Mesenchymal stem cell (in vitro differentiated cells and primary cell): ENCODE measurements at regions not wholly inside any gene's neighbourhood (a gene's known extent, or its start where the extent isn't known, plus 50 kb on each side); places are given as distances from the start of the nearest gene placed in this dataset.

Experiments used
- DNase-seq: peaks from one replicate; pipeline ENCODE4 v3.0.0-alpha.2; 2013
- H2AFZ ChIP-seq: one replicate; pipeline ENCODE4 v1.6.1; 2013; ENCODE audit warnings: low read depth, mild to moderate bottlenecking, control low read depth, inconsistent platforms, low read length, moderate library complexity
- H2AK5ac ChIP-seq: 2 replicates; pipeline ENCODE4 v1.6.1; 2013; ENCODE audit warnings: low read length, moderate library complexity, mild to moderate bottlenecking, inconsistent platforms; ENCODE audit not compliant: severe bottlenecking
- H2BK120ac ChIP-seq: one replicate; pipeline ENCODE4 v1.6.1; 2013; ENCODE audit warnings: low read depth, mild to moderate bottlenecking, inconsistent platforms, low read length, moderate library complexity
- H2BK12ac ChIP-seq, 2 experiments: one replicate each; pipeline ENCODE4 v1.6.1; 2013; ENCODE audit warnings: inconsistent platforms in 2 of 2, low read length in 2 of 2, mild to moderate bottlenecking in 2 of 2, moderate library complexity in 2 of 2, control low read depth in 1 of 2
- H2BK15ac ChIP-seq: one replicate; pipeline ENCODE4 v1.6.1; 2013; ENCODE audit warnings: mild to moderate bottlenecking, low read depth, inconsistent platforms; ENCODE audit not compliant: poor library complexity, severe bottlenecking
- H2BK5ac ChIP-seq: 2 replicates; pipeline ENCODE4 v1.6.1; 2013; ENCODE audit warnings: low read depth, mild to moderate bottlenecking, low read length, control low read depth, inconsistent platforms; ENCODE audit not compliant: poor library complexity, severe bottlenecking
- H3K14ac ChIP-seq, 2 experiments: one replicate each; pipeline ENCODE4 v1.6.1; 2013; ENCODE audit warnings: inconsistent platforms in 2 of 2, low read length in 2 of 2, control low read depth in 1 of 2, mild to moderate bottlenecking in 1 of 2, moderate library complexity in 1 of 2
- H3K18ac ChIP-seq, 2 experiments: one replicate each; pipeline ENCODE4 v1.6.1; 2013; ENCODE audit warnings: inconsistent platforms in 2 of 2, low read length in 2 of 2, control low read depth in 1 of 2, low read depth in 1 of 2, mild to moderate bottlenecking in 1 of 2
- H3K23ac ChIP-seq, 2 experiments: one replicate each; pipeline ENCODE4 v1.6.1; 2013; ENCODE audit warnings: inconsistent platforms in 2 of 2, low read length in 2 of 2, mild to moderate bottlenecking in 2 of 2, moderate library complexity in 2 of 2, control low read depth in 1 of 2
- H3K27ac ChIP-seq: 2 replicates; pipeline ENCODE4 v1.5.1; 2013; ENCODE audit warnings: mild to moderate bottlenecking, moderate library complexity, low read length, control low read depth, inconsistent platforms; ENCODE audit not compliant: poor library complexity, severe bottlenecking
- H3K27me3 ChIP-seq, 2 experiments: 2 replicates each; pipeline versions ENCODE4 v1.6.1 to v1.7.0; 2013; ENCODE audit warnings: low read length in 2 of 2, mild to moderate bottlenecking in 2 of 2, moderate library complexity in 2 of 2, control low read depth in 1 of 2, inconsistent platforms in 1 of 2; ENCODE audit not compliant: control insufficient read depth in 1 of 2, insufficient read depth in 1 of 2
- H3K36me3 ChIP-seq, 2 experiments: 2 replicates each; pipeline versions ENCODE4 v1.6.1 to v1.7.0; 2013; ENCODE audit warnings: low read length in 2 of 2, control low read depth in 1 of 2, inconsistent platforms in 1 of 2, low read depth in 1 of 2, mild to moderate bottlenecking in 1 of 2; ENCODE audit not compliant: insufficient read depth in 2 of 2, control insufficient read depth in 1 of 2
- H3K4ac ChIP-seq, 2 experiments: one replicate each; pipeline ENCODE4 v1.6.1; 2013; ENCODE audit warnings: inconsistent platforms in 2 of 2, low read length in 2 of 2, mild to moderate bottlenecking in 2 of 2, moderate library complexity in 2 of 2, control low read depth in 1 of 2, low read depth in 1 of 2
- H3K4me1 ChIP-seq: 2 replicates; pipeline ENCODE4 v1.6.1; 2013; ENCODE audit warnings: low read depth, low read length, control low read depth; ENCODE audit not compliant: control insufficient read depth, insufficient read depth
- H3K4me2 ChIP-seq: 2 replicates; pipeline ENCODE4 v1.6.1; 2013; ENCODE audit warnings: low read length, mild to moderate bottlenecking, inconsistent platforms; ENCODE audit not compliant: poor library complexity, severe bottlenecking
- H3K4me3 ChIP-seq, 2 experiments: 2 replicates each; pipeline versions ENCODE4 v1.5.1 to v1.7.0; 2013; ENCODE audit warnings: low read length in 2 of 2, mild to moderate bottlenecking in 2 of 2, control low read depth in 1 of 2, low read depth in 1 of 2; ENCODE audit not compliant: insufficient read depth in 1 of 2
- H3K79me1 ChIP-seq: replicated peaks from 2 replicates; pipeline ENCODE4 v1.6.1; 2013; ENCODE audit warnings: mild to moderate bottlenecking, control low read depth, low read length, inconsistent platforms; ENCODE audit not compliant: poor library complexity, severe bottlenecking
- H3K9ac ChIP-seq: 2 replicates; pipeline ENCODE4 v1.7.0; 2013; ENCODE audit warnings: mild to moderate bottlenecking, low read length, moderate library complexity
- H3K9me3 ChIP-seq: 2 replicates; pipeline ENCODE4 v1.7.0; 2013; ENCODE audit warnings: mild to moderate bottlenecking, low read length; ENCODE audit not compliant: control insufficient read depth
- H4K8ac ChIP-seq: one replicate; pipeline ENCODE4 v1.6.1; 2013; ENCODE audit warnings: inconsistent platforms, mild to moderate bottlenecking, low read length, moderate library complexity
- H4K91ac ChIP-seq: one replicate; pipeline ENCODE4 v1.6.1; 2013; ENCODE audit warnings: mild to moderate bottlenecking, low read length, inconsistent platforms
- WGBS: methylation state at CpG from one replicate; pipeline ENCODE4 v1.1.7; 2013; ENCODE audit warnings: mixed read lengths; 5-methylcytosine and 5-hydroxymethylcytosine counted together

GRCh38 chr13:34421347-34421719, 520.7 kb upstream of the NBEA start:
- H2BK5ac ChIP-seq = no peak overlapping the region
- H3K14ac ChIP-seq = no peak overlapping the region
- no peak overlapping the region for H2BK120ac ChIP-seq
- H3K4me2 ChIP-seq = no peak overlapping the region
- H3K27ac ChIP-seq = no peak overlapping the region
- no peak overlapping the region for H3K9ac ChIP-seq
- no peak overlapping the region for H2AFZ ChIP-seq
- no peaks in the 10 kb centered on the region for H3K27me3 ChIP-seq
- no peak overlapping the region for H3K18ac ChIP-seq
- H3K36me3 ChIP-seq = no peaks in the 10 kb centered on the region
- DNase-seq = no peak
- H3K9me3 ChIP-seq = no peaks in the 10 kb centered on the region
- no peak overlapping the region for H3K4me3 ChIP-seq
- no peak overlapping the region for H2BK15ac ChIP-seq
- no peak overlapping the region for H3K23ac ChIP-seq
- no peak overlapping the region for H4K91ac ChIP-seq
- no peaks in the 10 kb centered on the region for H3K4me1 ChIP-seq
- H2BK12ac ChIP-seq = no peak overlapping the region
- H3K4ac ChIP-seq = no peak overlapping the region
- no peak overlapping the region for H2AK5ac ChIP-seq
- H4K8ac ChIP-seq = no peak overlapping the region
- no peaks in the 10 kb centered on the region for H3K79me1 ChIP-seq

GRCh38 chr13:34421858-34422475, 520.1 kb upstream of the NBEA start:
- DNase-seq = no peak
- H2BK15ac ChIP-seq = no peak overlapping the region
- no peak overlapping the region for H3K14ac ChIP-seq
- no peak overlapping the region for H3K4me2 ChIP-seq
- WGBS = 79% methylated on average over 2 of the region's 4 CpGs
- H4K91ac ChIP-seq = no peak overlapping the region
- H4K8ac ChIP-seq = no peak overlapping the region
- no peak overlapping the region for H3K27ac ChIP-seq
- no peak overlapping the region for H2AK5ac ChIP-seq
- H2BK120ac ChIP-seq = no peak overlapping the region
- no peak overlapping the region for H3K18ac ChIP-seq
- H3K4ac ChIP-seq = no peak overlapping the region
- no peaks in the 10 kb centered on the region for H3K9me3 ChIP-seq
- no peak overlapping the region for H3K23ac ChIP-seq
- H3K27me3 ChIP-seq = no peaks in the 10 kb centered on the region
- no peak overlapping the region for H2BK12ac ChIP-seq
- H2AFZ ChIP-seq = no peak overlapping the region
- no peak overlapping the region for H3K9ac ChIP-seq
- no peak overlapping the region for H3K4me3 ChIP-seq
- no peaks in the 10 kb centered on the region for H3K36me3 ChIP-seq
- no peaks in the 10 kb centered on the region for H3K79me1 ChIP-seq
- no peak overlapping the region for H2BK5ac ChIP-seq
- H3K4me1 ChIP-seq = no peaks in the 10 kb centered on the region

DNA sequence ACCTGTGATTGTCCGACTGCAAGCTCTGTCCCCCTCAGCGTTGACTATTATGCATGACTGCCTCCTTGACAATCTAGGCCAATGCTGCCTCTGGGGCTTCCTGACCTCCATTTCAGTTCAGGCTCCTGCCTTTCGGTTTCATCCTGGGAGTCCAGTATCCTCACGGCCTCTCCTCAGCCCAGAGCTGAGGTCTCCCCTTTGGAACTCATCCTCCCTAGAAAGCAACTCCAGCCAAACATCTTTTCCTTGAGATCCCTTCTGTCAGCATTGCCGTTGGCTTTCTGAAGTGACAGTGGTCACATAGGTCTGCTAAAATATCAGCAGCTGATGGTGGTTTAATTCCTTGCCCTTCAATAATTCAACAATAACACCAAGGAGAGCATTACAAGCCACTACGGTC, 519.1 kb upstream of the NBEA start:
- Histone ChIP-seq H3K4me3 (no peak overlapping the region), H3K79me1 (no peaks in the 10 kb centered on the region), H2BK120ac (no peak overlapping the region), H4K8ac (no peak overlapping the region), H2BK12ac (no peak overlapping the region), H3K27me3 (no peaks in the 10 kb centered on the region), H3K27ac (no peak overlapping the region), H3K18ac (no peak overlapping the region), H2AFZ (no peak overlapping the region), H3K23ac (no peak overlapping the region), H3K4ac (no peak overlapping the region), H3K9me3 (no peaks in the 10 kb centered on the region), H2BK15ac (no peak overlapping the region), H4K91ac (no peak overlapping the region), H3K4me2 (no peak overlapping the region), H2AK5ac (no peak overlapping the region), H3K4me1 (no peaks in the 10 kb centered on the region), H3K14ac (no peak overlapping the region), H3K36me3 (no peaks in the 10 kb centered on the region), H2BK5ac (no peak overlapping the region), H3K9ac (no peak overlapping the region)
- DNase-seq = no peak
- 89% methylated on average over 6 of the region's 6 CpGs for WGBS

GRCh38 chr13:34425327-34425949, 516.6 kb upstream of the NBEA start:
- H4K8ac ChIP-seq = no peak overlapping the region
- no peaks in the 10 kb centered on the region for H3K4me1 ChIP-seq
- no peak overlapping the region for H3K4ac ChIP-seq
- no peak overlapping the region for H2AK5ac ChIP-seq
- H3K9ac ChIP-seq = no peak overlapping the region
- DNase-seq = no peak
- no peak overlapping the region for H2BK5ac ChIP-seq
- no peak overlapping the region for H2AFZ ChIP-seq
- no peak overlapping the region for H3K14ac ChIP-seq
- no peak overlapping the region for H3K18ac ChIP-seq
- H3K27me3 ChIP-seq = no peaks in the 10 kb centered on the region
- no peak overlapping the region for H3K4me2 ChIP-seq
- no peak overlapping the region for H3K4me3 ChIP-seq
- H3K27ac ChIP-seq = no peak overlapping the region
- no peak overlapping the region for H2BK12ac ChIP-seq
- no peaks in the 10 kb centered on the region for H3K36me3 ChIP-seq
- no peak overlapping the region for H2BK15ac ChIP-seq
- no peak overlapping the region for H2BK120ac ChIP-seq
- WGBS = 96% methylated on average over 4 of the region's 6 CpGs
- no peak overlapping the region for H3K23ac ChIP-seq
- H4K91ac ChIP-seq = no peak overlapping the region
- H3K79me1 ChIP-seq = no peaks in the 10 kb centered on the region
- H3K9me3 ChIP-seq = no peaks in the 10 kb centered on the region
